Stimulated activated CD4-positive, alpha-beta T cell treated with anti-CD3 and anti-CD28 coated beads, Interleukin-1b, Interleukin-23, amount 100 ng/mL, for 4 hours (primary cell): ENCODE measurements at regions not wholly inside any gene's neighbourhood (a gene's known extent, or its start where the extent isn't known, plus 50 kb on each side); places are given as distances from the start of the nearest gene placed in this dataset.

Experiments
- DNase-seq, 2 donors: peaks; one replicate each; pipeline ENCODE4 v3.0.0-alpha.2; 2020; ENCODE audit warnings: low read depth in 2 of 2

GRCh38 chr14:101065696-101066694 is 162.5 kb upstream of the RTL1 start:
- no peak for DNase-seq

GRCh38 chr14:101066826-101067510 is 163.4 kb upstream of the RTL1 start:
- no peak for DNase-seq

- no peak for DNase-seq
Measured at GRCh38 chr14:101068313-101069227, 165.0 kb upstream of the RTL1 start.

GRCh38 chr14:101069228-101069549 is 165.7 kb upstream of the RTL1 start:
- DNase-seq = no peak

GRCh38 chr14:101069666-101070362 is 166.3 kb upstream of the RTL1 start:
- no peak for DNase-seq

- no peak for DNase-seq
Measured at GRCh38 chr14:101070540-101071492, 167.3 kb upstream of the RTL1 start.

- DNase-seq = no peak
Measured at GRCh38 chr14:101071493-101071906, 168.0 kb upstream of the RTL1 start.

GRCh38 chr14:101072070-101072469 is 168.5 kb upstream of the RTL1 start:
- no peak for DNase-seq

GRCh38 chr14:101072531-101072930 is 169.0 kb upstream of the RTL1 start:
- no peak for DNase-seq

- DNase-seq = no peak
Measured at GRCh38 chr14:101072945-101073597, 169.5 kb upstream of the RTL1 start.

- no peak for DNase-seq
Measured at GRCh38 chr14:101073598-101073965, 170.1 kb upstream of the RTL1 start.

GRCh38 chr14:101074196-101075024 is 170.9 kb upstream of the RTL1 start:
- DNase-seq = no peak

- no peak for DNase-seq
Measured at GRCh38 chr14:101075025-101075800, 171.7 kb upstream of the RTL1 start.

- no peak for DNase-seq
Measured at GRCh38 chr14:101075801-101076413, 172.4 kb upstream of the RTL1 start.

- DNase-seq = no peak
Measured at GRCh38 chr14:101076451-101077198, 173.1 kb upstream of the RTL1 start.

- DNase-seq = no peak
Measured at GRCh38 chr14:101077481-101078074, 174.1 kb upstream of the RTL1 start.
